H1 (cell line): ENCODE measurements at regions not wholly inside any gene's neighbourhood (a gene's known extent, or its start where the extent isn't known, plus 50 kb on each side); places are given as distances from the start of the nearest gene placed in this dataset.

ENCODE experiments used
- CBX8 ChIP-seq: fragments of 300-800, 300-1000 bp; sonication (generic); IDR thresholded peaks from 2 replicates; pipeline ENCODE4 v1.7.1; 2016; ENCODE audit warnings: low read depth, low read length, borderline replicate concordance
- CEBPB ChIP-seq: IDR thresholded peaks from 2 replicates; pipeline ENCODE4 v1.6.1; 2012; ENCODE audit warnings: low read depth, low read length
- CHD7 ChIP-seq: fragments of 300-600 bp; sonication (generic); IDR thresholded peaks from 2 replicates; pipeline ENCODE4 v1.7.1; 2012; ENCODE audit warnings: low read length, moderate library complexity, mild to moderate bottlenecking, inconsistent platforms; ENCODE audit not compliant: insufficient replicate concordance
- TAF7 ChIP-seq: optimal IDR thresholded peaks from 2 replicates; pipeline ENCODE3; 2011; ENCODE audit warnings: low read depth, mild to moderate bottlenecking, inconsistent platforms, low read length, moderate library complexity, borderline replicate concordance

GRCh38 chr4:18419780-18420179 is 398.2 kb upstream of the LCORL start (continued):
- TF ChIP-seq CHD7 (no peak), CBX8 (no peak), CEBPB (no peak), TAF7 (no peak)
- TF ChIP-seq, all 59 proteins: peak for 0
